ENCODE measurements at regions not wholly inside any gene's neighbourhood (a gene's known extent, or its start where the extent isn't known, plus 50 kb on each side); places are given as distances from the start of the nearest gene placed in this dataset.
"Not testable (repeated sequence)": the region's sequence is repeated elsewhere in the genome, so short reads cannot be mapped to it uniquely, and the experiment has no call there.

GRCh38 chr20:51955756-51956155 is 153.4 kb upstream of the SALL4 start:
- DNase-seq: no peak

- no peak for DNase-seq
Measured at GRCh38 chr20:51953731-51954340, 151.5 kb upstream of the SALL4 start.

DNA sequence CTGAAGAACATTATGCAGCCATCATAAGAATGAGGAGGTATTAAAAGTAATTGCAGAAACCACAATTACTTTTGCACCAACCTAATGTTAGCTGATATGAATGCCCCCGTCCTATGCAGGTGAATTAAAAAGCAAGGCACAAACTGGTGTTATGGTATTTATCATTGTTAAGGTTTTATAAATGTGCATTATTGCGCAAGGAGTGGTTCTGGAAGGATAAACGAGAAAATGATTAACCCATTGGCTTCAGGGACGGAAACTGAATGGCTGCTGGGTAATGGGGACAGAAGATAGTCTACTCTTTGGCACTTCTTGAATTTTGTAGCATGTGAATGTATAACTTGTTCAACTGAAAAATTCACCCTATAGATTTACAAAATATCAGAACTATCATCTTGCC is 148.6 kb upstream of the SALL4 start:
- DNase-seq: no peak

DNA sequence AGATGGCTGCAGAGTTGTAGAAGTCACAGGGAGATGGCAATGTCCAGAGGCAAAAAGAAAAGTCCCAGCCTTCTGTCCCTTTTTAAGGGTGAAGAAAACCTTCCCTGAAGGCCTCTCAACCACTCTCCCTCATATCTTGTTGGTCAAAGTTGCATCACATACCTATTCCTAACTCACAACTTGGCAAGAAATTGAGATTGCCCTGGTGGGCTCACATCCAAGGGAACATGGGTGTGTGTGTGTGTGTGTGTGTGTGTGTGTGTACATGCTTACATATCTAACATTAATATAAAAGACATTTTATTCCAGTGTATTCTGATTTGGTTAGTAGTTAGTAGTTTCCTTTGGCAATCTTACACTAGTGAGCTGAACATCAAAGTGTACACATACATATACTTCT is 144.3 kb upstream of the SALL4 start:
- DNase-seq: no peak

DNA sequence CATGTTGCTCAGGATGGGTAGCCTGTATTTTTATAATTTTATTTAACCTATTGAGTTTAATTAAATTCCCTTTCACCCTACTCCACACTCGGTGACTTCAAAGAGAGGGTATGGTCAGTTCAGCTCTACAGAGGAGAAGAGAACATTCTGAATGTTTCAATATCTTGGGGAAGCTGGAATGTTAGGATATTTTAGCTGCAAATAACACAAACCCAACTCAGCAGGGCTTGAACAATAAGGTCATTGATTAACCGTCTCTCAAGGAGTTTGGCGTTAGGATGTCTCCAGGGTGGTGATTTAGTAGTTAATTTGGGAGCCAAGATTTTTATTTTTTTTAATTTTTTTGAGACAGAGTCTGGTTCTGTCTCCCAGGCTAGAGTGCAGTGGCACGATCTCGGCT is 143.6 kb upstream of the SALL4 start:
- DNase-seq: no peak

GRCh38 chr20:51945177-51945576 is 142.9 kb upstream of the SALL4 start:
- no peak for DNase-seq

- DNase-seq: no peak
Measured at GRCh38 chr20:51943761-51944160, 141.4 kb upstream of the SALL4 start.

DNA sequence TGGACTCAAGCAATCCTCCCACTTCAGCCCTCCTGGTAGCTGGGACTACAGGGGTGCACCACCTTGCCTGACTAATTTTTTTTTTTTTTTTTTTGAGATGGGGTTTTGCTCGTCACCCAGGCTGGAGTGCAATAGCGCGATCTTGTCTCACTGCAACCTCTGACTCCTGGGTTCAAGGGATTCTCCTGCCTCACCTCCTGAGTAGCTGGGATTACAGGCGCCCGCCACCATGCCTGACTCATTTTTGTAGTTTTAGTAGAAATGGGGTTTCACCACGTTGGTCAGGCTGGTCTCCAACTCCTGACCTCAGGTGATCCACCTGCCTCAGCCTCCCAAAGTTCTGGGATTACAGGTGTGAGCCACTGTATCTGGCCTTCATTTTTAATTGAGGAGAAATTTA is 141.0 kb upstream of the SALL4 start:
- DNase-seq: not testable (repeated sequence)

GRCh38 chr20:51941503-51941902 is 139.2 kb upstream of the SALL4 start:
- no peak for DNase-seq

- no peak for DNase-seq
Measured at GRCh38 chr20:51939259-51939585, 136.9 kb upstream of the SALL4 start.

DNA sequence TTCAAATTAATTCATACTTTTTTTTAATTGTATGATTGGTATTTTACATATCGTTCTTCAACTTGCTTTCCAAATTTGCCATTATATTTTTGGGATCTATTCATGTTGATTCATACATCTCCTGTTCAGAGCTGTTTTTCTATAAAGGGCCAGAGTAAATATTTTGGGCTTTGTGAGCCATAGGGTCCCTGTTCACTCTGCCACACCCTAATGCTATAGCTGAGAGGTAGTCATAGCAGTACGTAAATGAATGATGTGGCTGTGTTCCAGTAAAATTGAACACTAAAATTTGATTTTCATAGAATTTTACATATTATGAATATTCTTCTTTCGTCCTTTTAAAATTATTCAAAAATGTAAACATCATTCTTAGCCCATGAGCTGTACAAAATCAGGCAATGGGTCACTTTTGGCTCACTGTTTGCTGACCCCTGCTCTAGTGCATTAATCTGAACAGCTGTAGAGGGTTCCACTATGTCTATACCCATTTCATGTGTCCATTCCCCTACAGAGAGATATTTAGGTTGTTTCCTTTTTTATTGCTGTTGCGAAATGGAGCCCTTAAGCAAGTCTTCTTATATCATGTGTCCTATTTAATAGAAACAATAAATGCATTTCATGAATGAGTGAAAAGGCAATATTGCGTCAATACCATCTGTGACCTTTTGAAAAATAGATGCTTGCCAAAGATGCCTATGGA is 136.4 kb upstream of the SALL4 start:
- no peak for DNase-seq

DNA sequence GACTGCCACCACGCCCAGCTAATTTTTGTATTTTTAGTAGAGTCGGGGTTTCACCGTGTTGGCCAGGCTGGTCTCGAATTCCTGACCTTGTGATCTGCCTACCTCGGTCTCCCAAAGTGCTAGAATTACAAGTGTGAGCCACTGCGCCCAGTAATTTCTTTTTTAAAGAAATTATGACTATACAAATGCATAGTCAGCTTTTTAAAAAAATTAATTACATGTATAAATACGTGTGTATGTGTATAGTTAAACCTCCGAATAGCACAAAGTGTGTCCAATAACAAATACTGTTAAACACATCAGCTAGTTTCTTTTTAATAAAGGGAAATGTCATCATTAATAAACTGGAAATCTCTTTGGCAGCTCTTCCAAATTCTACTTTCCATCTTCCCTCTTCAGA is 135.5 kb upstream of the SALL4 start:
- DNase-seq: no peak

- no peak for DNase-seq
Measured at GRCh38 chr20:51936377-51936776, 134.1 kb upstream of the SALL4 start.

GRCh38 chr20:51935003-51935358 is 132.7 kb upstream of the SALL4 start:
- no peak for DNase-seq

- no peak for DNase-seq
Measured at GRCh38 chr20:51934301-51935002, 132.1 kb upstream of the SALL4 start.

DNA sequence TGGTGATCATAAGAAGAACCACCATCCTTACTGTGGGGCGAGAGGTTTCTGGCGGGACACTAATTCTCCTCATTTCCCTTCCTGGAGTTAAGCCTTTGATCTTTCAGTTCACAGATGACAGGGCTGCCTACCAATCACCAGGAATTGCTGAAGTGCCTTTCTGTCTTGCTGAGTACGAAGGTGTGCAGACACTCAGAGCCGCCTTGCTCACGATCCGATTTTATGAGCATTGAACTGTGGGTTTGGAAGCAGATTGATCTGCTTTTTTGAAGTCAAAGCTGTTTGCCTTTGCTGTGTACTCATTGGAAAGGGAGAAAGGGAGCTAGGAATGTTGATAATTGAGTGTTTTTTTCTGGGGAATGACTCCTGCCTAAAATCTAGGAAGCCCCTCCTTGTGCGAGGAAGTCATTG is 129.1 kb upstream of the SALL4 start:
- no peak for DNase-seq

DNA sequence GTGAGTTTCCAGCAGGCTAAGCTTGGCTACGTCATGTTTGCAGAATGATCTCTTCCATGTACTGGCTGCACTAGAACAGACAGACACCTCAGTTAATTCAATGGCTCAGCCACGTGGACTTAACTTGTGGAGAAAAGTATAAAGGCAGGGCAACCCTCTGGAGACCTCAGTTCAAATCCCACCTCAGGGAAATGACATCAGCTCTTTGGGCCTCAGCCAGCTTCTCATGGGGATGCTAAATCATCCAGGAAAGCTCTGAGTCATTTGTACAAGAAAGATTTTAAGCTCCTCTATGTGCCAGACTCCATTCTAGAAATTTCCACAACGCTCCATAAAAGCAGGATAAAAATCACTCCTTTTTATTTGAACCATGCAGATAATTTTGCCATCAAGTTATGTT is 128.5 kb upstream of the SALL4 start:
- no peak for DNase-seq

DNA sequence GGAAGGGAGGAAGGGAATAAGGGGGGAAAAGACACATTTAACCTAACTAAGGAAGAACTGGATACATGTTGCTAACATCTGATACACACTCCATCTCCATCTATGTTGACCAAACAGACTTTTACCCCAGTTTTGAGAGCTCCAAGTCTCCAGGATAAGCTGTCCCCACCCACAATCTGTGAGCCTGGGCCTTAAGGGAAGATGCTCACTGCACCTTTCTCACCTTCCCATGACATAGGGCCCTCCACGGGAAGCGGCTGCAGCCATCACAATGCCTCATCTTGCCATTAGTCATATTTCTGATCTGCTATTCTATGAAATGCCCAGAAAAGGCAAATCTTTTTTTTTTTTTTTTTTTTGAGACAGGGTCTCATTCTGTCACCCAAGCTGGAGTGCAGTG is 126.6 kb upstream of the SALL4 start:
- DNase-seq: no peak

GRCh38 chr20:51927970-51928369 is 125.6 kb upstream of the SALL4 start:
- not testable (repeated sequence) for DNase-seq

DNA sequence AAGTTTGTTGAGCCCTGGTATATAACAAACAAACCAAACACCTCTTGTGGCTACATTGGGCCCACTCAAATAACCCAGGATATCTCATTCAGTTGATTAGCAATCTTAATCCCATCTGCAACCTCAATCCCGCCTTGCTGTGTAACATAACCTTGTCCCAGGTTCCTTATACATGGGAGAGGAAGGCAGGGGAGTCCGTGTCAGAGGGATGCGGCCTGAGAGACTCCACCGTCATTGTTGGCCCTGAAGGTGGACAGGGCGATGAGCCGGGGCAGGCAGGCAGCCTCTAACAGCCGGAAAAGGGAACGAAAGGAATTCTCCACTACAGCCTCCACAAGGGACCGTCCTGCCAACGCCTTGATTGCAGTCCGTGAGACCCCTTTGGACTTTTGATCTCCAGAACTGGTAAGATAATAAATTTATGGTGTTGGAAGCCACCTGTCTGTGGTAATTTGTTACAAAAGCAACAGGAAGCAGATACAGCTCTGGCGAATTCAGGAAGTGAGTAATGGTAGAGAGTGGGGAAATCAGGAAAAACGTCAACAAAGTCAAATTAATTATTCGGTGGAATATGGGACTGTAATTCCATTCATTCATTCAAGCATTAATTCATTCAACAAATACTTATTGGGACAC is 124.5 kb upstream of the SALL4 start:
- no peak for DNase-seq

DNA sequence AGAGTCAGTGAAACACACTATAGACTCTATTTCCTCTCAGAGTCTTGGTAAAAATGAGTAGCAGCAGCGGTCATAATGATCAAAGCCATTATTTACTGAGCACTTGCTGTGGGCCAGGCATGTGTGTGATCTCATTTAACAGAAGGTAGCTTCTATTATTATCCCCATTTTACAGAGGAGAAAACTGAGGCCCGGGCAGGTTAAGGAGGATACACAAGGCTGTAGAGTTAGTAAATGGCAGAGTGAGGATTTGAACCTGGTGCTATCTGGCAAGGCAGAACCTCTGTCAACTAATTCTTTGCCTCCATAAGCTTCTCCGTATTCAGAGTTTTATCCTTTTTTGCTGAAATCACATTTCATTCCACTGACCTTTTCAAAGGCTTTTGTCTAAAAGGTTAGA is 122.2 kb upstream of the SALL4 start:
- no peak for DNase-seq

DNA sequence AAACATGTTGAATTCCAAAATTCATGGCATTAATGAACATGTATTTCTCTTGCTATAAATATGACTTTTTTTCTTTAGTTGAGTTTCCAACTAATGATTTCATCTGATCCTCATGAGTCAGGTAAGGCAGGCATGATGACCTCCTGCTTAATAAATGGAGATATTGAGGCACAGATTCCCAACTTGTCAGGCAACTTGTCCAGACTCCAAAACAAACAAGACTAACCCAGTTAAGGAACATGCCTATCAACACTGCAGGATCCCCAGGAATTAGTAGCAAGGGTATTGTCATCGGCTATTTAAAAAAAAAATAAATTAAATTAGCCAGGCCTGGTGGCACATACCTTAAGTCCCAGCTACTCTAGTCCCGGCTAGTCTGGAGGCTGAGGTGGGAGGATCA is 121.3 kb upstream of the SALL4 start:
- DNase-seq: no peak

DNA sequence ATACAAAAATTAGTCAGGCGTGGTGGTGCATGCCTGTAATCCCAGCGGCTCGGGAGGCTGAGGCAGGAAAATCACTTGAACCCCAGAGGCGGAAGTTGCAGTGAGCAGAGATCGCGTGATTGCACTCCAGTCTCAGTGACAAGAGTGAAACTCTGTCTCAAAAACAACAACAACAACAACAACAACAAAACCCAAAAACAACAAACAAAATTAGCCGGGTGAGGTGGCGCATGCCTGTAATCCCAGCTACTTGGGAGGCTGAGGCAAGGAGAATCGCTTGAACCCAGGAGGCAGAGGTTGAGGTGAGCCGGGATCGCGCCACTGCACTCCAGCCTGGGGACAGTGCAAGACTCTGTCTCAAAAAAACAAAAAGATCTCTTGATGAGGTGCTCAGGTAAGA is 120.5 kb upstream of the SALL4 start:
- DNase-seq: not testable (repeated sequence)

GRCh38 chr20:51918561-51918960 is 116.2 kb upstream of the SALL4 start:
- DNase-seq: no peak

Measured in activated CD8-positive, alpha-beta memory T cell treated with anti-CD3 and anti-CD28 coated beads, Interleukin-2, amount 50 U/mL, for 48 hours (primary cell).